Peyer's patch (tissue), 4 donors: ENCODE measurements at regions not wholly inside any gene's neighbourhood (a gene's known extent, or its start where the extent isn't known, plus 50 kb on each side); places are given as distances from the start of the nearest gene placed in this dataset.

ENCODE experiments used
- CTCF ChIP-seq, 6 experiments: fragments of 450-650 bp in 4 of 6; fragments of 200-600 bp in 2 of 6; sonication (generic) in 1 of 6; IDR thresholded peaks; one replicate each; pipeline ENCODE4 v1.5.1; 2017 to 2019; ENCODE audit warnings: antibody characterized with exemption in 6 of 6, mild to moderate bottlenecking in 3 of 6, moderate library complexity in 1 of 6
- POLR2A ChIP-seq, 2 donors: fragments of 450-650 bp; IDR thresholded peaks; one replicate each; pipeline ENCODE4 v1.5.1; 2017; ENCODE audit warnings: antibody characterized with exemption in 2 of 2, mild to moderate bottlenecking in 2 of 2, moderate library complexity in 2 of 2

GRCh38 chr11:49303080-49303479 is 94.7 kb upstream of the FOLH1 start:
- TF ChIP-seq CTCF (IDR thresholded peaks at IDR 0.05): no peak
- no peak for TF ChIP-seq POLR2A (IDR thresholded peaks at IDR 0.05)
